ENCODE measurements at regions not wholly inside any gene's neighbourhood (a gene's known extent, or its start where the extent isn't known, plus 50 kb on each side); places are given as distances from the start of the nearest gene placed in this dataset.
"Not testable (repeated sequence)": the region's sequence is repeated elsewhere in the genome, so short reads cannot be mapped to it uniquely, and the experiment has no call there.

DNA sequence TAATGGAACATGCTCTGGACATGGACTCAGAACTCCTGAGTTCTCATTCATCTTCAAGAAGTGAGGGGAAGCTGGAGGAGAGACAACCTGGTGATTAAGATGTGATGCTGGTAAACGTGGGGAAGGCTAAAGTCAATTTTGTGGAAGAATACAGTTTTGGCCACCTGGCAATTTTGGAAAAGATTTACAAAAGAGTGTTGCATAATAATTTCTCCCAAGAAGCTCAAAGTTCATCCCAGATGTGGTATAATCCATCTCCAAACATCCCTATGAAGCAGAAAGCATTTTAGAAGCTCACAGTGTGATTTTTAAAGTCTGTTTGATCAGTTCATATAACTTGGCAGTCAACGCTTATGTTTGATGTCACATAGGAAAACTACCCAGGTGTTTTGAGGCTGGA is 208.7 kb downstream of the LMX1A start:
- no peak for DNase-seq (ENCODE audit: low spot score)

DNA sequence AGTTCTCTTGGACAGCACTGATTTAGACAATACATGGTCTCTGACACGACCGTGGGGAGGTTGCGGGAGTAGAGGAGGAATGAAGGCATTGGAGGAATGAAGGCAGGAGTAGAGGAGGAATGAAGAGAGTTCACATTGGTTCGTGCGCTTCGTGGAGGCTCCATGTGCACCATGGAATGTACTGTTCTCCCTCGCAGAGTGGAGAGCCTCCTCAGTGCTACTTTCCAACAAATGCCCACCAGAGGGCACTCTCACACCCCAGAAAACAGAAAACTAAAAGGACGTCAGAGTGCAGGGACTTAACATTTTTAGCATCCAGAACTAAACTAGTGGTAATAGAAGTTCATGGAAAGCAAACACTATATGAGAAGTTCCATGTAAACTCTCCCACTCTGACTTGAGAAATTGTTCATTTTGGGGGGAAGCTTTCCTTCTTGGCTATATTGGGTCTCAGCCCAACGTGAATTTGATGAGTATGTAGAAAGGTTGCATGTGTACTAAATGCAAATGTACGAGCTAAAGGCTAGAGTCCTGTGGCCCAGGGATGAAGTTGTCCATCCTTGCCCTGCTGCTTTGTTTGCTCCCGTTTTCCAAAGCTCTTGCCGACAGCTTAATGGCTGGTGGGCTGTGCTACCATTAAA is 211.6 kb downstream of the LMX1A start:
- peak; percentile 50 for DNase-seq (ENCODE audit: low spot score)

DNA sequence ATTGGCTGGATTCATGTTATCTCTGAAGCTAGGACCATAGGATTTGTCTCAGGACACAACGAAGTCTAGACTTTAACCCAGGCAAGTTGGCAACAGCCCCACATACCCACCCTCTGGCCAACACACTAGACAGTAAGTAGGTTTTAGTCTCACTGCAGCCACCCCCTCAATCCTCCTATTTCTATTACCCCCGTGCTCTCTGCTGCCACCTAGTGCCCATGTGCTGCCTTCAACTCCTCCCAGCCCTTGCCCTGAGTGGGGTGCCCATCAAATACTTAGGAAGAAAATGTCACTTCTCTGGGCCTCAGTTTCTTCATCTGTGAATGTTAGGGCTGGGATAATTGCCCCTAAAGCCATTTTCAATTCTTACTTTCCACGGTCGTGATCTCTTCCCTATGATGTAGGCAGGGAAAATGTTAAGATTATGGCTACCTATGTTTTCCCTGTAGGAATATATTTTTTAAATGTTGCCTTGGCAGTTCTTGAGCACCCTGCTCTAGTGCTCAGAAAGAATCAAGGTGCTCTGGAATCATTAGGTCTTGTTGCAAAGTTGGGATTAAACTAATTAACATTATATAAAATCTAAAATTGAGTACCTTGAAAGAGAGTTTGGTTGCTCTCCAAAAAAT is 213.0 kb downstream of the LMX1A start:
- DNase-seq (ENCODE audit: low spot score) = peak; percentile 8

DNA sequence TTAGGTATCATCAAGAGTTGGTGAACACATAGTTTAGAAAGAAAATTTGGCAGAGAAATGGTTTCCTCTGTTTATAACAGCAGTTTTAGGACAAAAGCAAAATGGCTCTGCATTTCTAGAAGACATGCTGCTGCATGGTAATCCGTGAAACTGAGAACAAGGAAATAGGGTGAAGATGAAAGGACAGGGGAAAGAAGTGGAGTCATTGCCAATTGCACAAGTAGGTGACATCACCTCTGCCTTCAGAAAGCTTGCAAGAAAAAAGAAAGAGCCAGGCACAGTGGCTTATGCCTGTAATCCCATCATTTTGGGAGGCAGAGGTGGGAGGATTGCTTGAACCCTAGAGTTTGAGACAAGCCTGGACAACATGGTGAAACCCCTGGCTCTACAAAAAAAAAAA is 217.6 kb downstream of the LMX1A start:
- DNase-seq (ENCODE audit: low spot score) = no peak

DNA sequence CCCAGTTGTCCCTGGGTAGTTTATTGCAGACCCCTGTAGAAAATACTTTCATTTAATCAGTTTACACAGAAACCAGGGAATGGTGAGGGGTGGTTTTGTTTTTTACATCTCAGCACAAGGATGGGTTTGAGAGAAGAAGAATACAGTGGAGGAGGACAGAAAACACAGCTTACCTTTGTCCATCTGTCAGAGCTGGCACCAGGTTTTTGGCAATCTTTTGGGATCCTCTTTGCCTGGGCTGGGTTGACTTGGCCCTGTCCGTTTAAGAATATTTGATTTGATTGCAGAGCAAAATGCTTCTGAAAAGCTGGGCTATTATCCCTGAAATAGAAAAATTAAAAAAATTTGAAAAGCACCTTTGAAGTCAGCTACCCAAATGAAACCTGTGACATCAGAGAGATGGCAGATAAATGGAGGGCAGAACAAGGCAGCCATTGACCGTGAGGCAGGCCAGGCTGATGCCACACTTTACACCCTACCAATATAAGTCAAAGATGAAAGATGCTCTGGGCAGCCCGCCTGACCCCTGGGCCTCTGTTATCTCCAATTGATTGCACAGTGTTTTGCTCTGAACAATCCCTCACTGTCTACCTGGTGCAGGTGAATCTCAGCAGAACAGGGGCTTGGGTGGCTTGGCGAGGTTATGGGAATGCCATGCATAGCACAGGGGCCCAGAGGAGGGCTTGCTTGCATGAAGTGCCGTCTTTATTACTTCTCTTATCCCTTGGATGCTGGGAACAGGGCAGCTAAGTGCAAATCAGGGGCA is 218.8 kb downstream of the LMX1A start:
- DNase-seq (ENCODE audit: low spot score) = no peak

DNA sequence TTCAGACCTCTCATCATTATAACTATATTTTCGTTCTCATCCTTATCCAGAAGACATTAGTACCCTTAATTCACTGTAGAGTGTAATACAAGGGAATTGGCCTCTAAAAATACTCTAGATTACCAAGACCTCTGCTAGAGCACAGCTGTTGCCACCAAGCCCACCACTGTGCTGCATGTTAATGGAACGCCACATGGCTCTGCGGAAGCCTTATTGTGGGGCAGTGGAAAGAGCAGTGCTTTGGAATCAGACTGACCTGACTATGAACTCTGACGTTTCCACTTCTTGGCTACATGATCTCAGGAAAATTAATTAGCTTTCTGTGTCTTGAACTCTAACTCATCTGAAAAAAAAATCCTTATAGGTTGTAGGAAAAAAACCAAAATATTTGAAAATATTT is 222.1 kb downstream of the LMX1A start:
- no peak for DNase-seq (ENCODE audit: low spot score)

DNA sequence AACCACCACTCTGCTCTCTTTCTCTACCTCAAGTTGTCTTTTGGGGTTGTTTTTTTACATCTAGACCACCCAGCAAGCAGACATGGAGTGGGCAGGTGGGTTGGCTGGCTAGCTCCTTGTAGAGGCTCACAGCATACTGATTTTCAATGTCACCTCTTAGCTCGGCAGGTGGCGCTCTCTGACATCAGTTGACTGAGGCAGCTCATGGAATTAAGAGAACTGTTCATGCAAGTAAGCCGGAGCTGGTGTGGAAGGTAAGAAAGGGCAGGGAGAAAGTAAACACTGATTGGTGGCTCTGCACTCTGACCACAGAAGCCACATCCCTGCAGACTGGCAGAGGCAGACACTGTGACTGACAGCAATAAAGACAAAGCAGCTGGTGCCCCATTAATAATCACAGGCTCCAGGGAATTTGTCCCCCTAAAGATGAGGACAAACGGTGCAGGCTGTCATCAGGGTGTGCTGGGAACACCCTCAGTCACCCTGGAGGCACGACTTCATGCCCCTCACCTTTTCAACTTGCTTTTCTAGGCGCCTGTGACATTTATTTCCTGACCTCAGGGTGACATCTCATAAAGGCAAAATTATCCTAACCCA is 226.8 kb downstream of the LMX1A start:
- peak; percentile 48 for DNase-seq (ENCODE audit: low spot score)

DNA sequence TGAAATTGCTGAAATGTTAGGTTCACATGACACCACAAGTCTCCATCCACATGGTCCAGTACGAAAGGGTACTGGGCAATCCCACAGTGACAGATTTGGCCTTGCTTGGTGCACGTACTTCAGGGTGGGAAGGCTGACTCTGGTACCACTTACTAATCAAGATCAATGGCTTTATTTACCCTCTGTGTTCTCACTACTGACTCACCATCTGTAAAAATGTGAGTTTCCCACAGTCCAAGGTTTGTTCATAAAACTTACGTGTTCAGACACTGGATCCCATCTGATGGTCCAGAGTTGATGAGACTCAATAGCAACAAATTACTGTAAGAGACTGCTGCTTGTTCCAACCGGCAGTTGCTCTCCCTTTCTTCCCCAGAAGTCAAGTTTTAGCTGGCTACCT is 231.7 kb downstream of the LMX1A start:
- no peak for DNase-seq (ENCODE audit: low spot score)

DNA sequence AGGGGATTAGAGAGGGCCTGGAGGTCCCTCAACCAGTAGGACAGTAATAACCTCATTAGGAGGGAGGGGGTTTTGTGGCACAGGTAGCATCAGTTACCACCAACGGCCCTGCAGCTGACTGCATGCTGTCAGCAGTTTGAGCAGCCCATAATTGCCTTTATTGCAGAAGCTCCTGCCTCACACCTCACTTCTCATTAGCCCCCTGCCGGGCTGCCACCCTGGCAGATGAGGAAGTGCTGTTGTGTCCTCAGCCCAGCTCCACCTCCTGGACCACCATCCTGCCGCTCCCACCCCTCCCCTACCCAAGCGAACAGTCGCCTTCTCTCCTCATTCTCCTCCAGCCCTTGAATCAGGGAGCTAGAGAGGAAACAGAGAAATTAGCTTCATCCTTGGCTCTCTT is 237.4 kb downstream of the LMX1A start:
- DNase-seq (ENCODE audit: low spot score) = no peak

DNA sequence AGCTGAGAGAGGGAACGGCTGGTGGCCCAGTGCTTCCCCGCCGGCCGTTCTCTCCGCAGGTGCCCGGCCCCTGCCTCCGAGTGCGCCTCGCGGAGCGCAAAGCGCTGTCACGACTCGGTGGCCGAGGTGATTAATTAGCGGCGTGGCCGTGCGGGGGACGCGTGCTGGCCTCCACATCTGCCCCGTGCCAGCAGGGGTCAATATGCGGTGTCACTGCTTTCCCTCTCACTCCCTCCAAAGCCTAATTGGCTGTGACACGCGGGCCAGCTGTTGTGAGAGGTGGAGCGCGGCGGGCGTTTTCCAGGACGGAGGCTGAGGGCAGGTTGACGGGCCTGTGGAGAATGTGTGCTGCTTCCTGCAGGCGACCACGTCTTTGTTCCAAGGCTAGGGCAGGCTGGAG is 239.0 kb downstream of the LMX1A start:
- DNase-seq (ENCODE audit: low spot score) = no peak

DNA sequence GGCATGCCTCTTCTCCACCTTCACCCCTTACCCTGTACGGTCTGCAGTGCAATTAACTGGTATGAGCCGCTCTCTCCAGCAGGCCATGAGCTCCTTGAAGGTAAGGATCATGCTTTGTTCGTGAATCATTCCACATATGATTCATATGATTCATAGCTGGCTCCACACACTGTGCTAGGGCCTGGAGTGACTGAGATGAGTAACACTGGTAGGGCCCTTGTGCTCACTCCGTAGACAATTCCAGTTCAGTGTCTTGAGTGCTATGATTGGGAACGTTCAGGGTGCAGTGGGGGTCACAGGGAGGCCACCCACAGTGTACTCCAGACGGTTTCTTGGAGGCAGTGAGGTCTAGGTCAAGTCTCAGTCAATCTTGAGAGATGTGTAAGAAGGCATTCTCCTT is 239.8 kb downstream of the LMX1A start:
- peak; percentile 67 for DNase-seq (ENCODE audit: low spot score)

DNA sequence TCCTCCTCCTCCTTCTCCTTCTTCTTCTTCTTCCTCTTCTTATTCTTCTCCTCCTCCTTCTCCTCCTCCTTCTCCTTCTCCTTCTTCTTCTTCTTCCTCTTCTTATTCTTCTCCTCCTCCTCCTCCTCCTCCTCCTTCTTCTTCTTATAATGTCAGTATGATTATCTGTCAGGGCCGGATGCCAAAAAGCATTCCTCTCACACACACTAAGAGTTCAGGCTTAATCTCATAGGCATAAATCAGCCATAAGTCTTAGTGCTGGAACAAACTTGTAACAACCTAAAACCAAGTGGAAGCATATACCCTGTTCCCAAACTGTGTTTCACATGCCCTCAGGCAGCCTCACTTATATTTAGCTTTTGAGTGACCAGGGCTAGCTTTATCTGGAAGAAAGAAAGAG is 240.3 kb downstream of the LMX1A start:
- DNase-seq (ENCODE audit: low spot score) = no peak

DNA sequence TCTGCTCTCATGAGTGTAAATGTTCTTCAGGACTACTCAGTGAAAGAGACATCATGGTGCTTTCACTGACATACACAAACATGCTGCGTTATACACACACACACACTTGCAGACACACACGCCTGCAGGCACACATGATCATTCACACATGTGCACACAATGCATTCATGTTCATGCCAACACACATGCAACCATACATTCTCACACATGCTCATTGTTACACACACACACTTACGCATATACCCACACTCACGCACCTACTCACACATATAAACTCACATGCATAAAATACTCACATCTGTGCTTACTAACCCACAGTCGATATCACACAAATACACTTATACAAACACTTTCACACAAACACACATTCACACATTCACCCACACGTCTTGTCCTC is 241.6 kb downstream of the LMX1A start:
- DNase-seq (ENCODE audit: low spot score) = no peak

DNA sequence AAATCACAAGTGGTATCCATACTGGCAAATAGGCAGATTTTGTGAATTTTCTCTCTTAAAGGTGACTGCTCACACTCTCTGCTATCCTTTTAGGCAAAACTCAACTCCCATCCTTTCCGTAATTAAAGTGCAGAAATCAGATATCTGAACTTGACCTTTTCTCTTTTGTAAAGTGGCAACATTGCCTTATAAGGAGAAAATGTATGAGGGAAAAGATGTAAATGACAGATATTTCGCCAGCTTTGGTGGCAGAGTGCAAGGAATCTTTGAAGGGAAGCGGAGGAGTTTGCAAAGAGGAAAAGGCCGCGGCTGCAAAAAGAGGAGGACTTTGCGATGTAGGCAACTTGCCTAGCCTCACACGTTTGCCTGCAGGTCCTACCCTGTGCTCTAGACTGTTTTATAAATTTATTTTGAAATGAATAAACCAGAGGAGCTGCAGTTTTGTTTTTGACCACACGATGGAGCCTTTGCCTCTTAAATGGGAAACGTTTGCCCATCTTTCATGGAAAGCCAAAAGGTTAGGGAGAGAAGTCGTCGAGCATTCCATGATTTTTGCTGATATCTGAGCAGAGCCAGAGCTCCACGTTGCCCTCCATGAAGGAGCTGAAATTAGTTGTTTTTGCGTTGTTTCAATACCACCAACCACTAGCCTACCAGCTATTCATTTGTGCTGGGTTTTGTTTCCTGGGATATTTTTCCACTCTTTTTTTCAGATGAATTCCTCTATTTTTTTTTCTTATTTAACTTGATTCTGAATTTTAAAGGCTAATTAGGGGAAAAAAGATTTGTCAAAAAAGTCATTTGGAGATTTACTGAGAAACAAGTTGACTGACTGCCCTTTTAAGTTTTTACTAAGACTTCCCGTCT is 242.3 kb downstream of the LMX1A start:
- DNase-seq (ENCODE audit: low spot score) = peak; percentile 60

DNA sequence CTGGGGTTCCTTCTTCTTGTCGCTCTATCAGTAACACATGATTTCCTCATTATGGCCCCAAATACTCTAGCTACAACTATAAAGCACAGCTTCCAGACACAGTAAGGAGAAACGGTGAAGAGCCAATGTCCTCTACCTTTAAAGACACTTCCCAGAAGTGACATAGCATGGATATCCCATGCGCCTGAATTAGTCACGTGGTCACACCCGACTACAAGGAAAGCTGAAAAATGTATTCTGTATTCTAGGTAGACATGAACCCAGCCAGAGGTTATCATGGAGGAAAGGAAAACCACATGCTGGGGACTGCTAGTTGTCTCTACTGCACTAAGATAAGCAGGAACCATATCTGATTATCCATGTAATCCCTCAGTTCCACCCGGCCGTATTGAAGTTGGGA is 244.3 kb downstream of the LMX1A start:
- no peak for DNase-seq (ENCODE audit: low spot score)

DNA sequence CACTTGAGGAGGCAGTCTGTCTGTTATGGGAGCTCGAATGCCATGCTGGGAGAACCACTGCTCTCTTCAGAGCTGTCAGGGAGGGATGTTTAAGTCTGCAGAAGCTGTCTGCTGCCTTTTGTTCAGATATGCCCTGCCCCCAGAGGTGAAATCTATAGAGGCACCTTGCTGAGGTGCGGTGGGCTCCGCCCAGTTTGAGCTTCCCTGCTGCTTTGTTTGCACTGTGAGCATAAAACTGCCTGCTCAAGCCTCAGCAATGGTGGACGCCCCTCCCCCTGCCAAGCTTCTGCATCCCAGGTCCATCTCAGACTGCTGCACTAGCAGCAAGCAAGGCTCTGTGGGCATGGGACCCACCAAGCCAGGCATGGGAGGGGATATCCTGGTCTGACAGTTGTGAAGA is 247.5 kb downstream of the LMX1A start:
- DNase-seq (ENCODE audit: low spot score) = no peak

DNA sequence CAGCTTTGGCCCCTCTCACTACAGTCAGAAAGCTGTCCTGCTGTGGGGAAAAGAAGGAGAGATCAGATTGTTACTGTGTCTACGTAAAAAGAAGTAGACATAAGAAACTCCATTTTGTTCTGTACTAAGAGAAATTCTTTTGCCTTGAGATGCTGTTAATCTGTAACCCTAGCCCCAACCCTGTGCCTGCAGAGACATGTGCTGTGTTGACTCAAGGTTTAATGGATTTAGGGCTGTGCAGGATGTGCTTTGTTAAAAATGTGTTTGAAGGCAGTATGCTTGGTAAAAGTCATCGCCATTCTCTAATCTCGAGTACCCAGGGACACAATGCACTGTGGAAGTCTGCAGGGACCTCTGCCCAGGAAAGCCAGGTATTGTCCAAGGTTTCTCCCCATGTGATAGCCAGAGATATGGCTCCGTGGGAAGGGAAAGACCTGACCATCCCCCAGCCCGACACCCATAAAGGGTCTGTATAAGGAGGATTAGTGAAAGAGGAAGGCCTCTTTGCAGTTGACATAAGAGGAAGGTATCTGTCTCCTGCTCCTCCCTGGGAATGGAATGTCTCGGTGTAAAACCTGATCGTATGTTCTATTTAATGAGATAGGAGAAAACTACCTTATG is 263.9 kb downstream of the LMX1A start:
- DNase-seq (ENCODE audit: low spot score) = not testable (repeated sequence)

DNA sequence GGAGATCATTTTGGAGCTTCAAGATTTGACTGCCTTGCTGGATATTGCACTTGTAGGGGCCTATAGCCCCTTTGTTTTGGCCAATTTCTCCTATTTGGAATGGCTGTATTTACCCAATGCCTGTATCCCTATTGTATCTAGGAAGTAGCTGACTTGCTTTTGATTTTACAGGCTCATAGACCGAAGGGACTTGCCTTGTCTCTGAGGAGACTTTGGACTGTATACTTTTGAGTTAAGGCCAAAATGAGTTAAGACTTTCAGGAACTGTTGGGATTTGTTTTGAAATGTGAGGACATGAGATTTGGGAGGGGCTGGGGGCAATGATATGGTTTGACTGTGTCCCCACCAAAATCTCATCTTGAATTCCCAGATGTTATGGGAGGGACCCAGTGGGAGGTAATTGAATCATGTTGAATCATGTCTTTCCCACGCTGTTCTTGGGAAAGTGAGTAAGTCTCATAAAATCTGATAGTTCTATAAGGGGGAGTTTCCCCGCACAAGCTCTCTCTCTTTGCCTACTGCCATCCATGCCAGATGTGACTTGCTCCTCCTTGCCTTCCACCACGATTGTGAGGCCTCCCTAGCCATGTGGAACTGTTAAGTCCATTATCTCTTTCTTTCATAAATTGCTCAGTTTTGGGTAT is 276.1 kb downstream of the LMX1A start:
- no peak for DNase-seq (ENCODE audit: low spot score)

DNA sequence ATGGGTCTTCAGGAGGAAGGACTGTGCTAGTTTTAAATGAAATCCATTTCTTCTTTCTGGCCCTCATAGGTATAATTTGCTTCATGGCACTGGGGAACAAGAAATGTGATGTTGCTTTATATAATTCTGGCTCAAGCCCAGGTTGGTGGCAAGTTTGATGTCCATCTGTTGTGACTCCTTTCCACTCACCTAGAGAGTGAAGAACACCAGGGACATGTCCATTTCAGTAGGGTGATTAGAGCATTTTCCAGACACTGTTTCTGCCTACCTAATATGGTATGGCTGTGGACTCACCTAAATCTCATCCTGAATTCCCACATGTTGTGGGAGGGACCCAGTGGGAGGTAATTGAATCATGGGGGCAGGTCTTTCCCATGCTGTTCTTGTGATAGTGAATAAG is 278.1 kb downstream of the LMX1A start:
- DNase-seq (ENCODE audit: low spot score) = no peak

DNA sequence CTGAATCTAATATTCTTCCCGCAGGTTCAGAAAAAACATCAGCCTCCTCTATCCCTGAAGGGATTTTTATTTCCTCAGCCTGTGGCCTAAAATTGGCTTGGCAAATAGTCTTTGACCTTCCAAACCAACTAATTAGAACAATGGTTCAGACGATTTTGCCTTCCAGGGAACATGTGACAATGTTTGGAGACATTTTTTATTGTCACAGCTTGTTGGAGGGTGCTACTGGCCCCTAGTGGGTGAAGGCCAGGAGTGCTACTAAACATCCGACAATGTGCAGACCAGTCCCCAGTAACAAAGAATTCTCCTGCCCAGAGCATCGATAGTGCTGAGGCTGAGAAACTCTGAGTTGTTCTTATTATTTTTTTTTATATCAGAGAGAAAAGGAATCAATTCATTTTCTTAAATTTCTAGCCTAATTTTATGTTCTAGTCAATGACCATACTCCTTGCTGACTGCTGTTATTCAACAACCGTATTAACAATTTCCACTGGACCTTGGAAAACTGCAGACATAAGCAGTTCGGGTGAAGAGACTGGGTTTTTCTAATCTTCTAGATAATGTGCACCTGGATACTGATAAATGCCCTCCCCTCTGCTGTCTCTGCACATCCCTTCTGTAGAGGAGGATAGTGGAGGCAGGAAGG is 280.7 kb downstream of the LMX1A start:
- DNase-seq (ENCODE audit: low spot score) = peak; percentile 45
